Fibroblast of skin of scalp (primary cell): ENCODE measurements at regions not wholly inside any gene's neighbourhood (a gene's known extent, or its start where the extent isn't known, plus 50 kb on each side); places are given as distances from the start of the nearest gene placed in this dataset.
"Not testable (repeated sequence)": the region's sequence is repeated elsewhere in the genome, so short reads cannot be mapped to it uniquely, and the experiment has no call there.

ENCODE experiments used
- DNase-seq: peaks from one replicate; pipeline ENCODE4 v3.0.0-alpha.2; 2013

DNA sequence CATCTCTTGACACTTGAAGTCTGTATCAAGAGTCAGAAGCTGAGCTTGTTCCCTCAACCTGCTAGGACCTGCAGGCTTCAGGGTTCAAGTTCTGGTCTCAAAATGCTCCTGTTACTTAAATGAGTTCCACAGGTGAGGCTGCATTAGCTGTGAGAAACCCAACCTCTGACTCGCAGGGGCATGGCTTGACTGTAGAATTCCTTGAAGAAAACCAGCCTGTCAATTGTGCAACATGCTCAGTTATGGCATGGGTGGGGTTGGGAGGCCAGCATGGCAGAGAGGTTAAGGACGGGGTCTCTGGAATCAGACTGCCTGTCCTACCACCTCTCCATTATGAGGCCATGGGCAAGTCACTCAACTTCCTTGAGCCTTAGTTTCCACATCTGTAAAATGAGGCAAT, 235.8 kb downstream of the EN1 start:
- DNase-seq: no peak

DNA sequence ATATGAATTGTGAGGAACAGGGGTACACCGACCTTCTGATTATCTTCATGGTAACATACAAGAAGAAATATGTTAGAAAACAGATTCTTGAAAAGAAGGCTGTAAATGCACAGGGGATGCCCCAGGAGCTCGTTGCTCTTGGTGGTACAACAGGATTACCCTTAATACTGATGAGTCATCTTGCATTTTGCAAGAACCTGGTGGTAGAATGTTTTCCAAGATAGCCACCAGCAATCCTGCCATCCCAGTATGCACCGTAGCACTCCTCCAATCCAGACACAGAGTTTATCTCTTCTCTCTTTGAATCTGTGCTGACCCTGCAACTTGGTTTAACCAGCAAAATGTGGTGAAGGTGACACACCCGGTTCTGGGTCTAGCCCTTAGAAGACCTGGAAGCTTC, 238.3 kb downstream of the EN1 start:
- DNase-seq: no peak

DNA sequence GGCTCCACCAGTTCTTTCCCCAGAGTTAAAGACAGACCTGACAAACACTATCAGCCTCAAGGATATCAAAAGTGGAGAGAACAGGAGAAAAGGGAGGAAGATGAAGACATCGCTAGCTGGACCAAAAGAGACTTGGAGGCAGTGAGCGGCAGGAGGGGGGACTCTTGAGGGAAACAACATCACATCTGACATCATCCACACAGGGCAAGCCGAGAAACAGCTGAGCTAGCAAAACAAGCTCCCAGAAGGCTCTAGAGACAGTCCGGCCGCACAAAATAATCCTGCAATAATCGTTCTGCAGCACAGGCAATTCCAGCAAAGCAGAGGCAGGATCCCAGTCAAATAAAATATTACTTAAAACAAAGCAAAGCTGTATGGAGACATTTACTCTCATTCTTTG, 239.8 kb downstream of the EN1 start:
- no peak for DNase-seq

DNA sequence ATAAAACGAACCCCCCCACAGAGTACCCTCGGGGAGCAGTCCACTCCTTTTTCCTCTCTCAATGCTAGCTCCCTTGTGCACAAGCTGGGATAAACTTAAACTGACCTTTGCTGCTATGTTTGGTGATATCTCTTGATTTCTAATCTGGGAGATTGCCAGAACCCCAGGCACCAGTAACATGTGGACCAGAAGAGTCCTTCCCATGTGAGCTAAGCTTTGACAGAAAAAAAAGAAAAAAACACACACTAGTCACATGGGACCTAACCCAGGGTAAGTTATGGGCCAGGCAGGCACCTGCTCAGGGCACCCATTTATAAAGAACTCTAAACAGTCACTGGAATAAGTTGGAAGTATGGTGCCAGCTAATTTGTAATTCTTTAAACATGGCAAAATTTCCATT, 242.6 kb downstream of the EN1 start:
- DNase-seq: no peak

DNA sequence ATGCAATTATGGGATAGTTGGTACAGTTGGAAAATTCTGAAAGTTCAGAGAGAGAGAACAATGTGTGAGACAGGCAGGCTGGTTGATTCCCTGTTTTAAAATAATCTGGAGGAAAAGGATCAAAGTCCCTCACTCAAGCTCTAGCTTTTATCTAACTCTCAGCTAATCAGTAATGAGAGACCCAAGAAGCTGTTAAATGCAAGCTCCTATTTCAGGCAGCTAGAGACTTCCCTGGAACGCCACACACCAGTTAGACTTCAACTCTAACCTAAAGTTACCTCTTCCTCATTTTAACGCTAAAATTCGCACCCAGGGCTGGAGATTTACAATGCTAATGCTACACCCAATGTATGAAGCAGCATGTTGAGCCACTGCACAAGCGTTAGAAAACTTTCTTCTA, 243.1 kb downstream of the EN1 start:
- DNase-seq: no peak

DNA sequence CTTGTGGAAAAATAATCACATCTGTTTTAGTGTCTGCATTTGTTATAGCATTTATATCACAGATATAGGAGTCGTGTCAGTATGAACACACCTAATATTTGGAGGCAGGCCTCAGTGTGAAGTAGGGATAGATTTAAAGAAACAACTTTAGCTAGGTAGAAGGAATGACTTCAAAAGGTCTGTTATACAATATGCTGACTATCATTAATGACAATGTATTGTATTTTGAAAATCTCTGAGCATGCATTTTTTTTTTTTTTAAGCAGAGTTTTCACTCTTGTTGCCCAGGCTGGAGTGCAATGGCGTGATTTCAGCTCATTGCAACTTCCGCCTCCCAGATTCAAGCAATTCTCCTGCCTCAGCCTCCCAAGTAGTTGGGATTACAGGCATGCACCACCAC, 248.3 kb downstream of the EN1 start:
- DNase-seq: no peak

DNA sequence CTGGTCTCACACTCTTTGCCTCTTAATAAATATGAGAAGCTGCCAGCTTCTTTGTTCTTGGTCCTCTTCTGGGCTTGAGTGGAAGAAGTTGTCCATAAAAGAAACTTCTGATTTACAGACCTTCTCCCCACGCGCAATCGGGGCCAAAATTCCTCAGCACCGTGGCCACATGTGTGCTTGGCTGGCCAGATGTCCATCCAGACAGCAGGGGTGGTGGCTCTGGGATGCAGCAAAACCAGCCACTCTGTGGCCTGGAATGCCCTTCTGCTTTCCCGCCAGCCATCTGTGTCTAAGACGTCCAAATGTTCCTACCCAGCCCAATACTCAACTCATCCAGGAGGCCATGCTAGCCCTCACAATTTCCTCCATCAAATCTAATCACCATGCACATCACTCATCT, 250.8 kb downstream of the EN1 start:
- DNase-seq: no peak

DNA sequence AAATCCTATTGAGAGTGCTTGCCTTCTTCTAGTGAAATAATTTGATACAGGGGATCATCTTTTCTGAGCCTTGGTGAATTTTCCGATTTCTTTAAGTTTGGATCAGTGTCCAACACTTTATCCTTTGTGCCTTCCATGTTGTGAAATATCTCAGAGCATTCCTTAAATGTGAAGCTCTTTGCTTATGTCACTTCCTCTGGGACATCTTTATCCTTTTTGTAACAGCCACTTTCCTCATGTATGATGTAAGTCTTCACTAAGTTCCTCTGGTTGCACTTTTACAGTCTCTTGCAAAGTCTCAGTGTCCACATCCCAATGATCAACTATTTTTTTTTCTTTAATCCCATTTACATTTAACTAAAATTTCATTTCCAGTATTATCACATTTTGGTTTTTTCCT, 254.2 kb downstream of the EN1 start:
- DNase-seq: peak; percentile 44

DNA sequence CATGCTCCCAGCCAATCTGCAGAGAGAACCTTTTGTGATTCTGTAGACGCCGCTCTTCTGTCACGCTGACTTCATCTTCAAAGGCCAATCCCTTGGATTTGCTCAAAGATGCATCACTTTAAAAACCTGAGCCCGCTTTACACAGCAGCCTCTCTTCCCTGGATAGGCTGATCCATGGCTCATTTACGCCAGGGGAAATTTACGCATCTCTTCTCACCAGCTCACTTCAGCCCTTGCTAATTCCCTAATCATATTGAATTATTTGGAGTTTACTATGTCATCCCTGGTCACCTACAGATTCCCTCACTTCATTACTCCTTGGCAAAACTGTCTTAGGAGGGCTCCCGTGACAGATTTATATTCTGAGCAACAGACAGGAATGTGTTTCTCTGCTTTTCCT, 256.2 kb downstream of the EN1 start:
- no peak for DNase-seq

DNA sequence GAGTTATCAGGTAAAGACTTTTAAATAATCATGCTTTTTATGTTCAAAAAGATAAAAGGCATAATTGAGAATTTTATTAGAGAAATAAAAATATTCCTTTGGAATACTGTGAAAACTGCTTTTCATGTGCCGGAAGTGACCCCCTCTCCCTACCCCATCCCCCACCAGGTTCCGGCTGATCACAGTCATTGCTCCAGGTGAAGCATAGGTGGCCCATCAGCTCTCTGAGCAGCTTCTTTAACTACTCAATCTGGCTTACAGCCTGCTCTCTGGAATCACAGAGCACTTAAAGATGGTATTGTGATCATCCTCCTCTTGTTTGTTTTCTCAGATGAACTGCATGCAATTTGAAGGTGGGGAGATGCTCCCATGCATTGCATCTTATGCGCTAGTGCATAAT, 257.7 kb downstream of the EN1 start:
- no peak for DNase-seq

DNA sequence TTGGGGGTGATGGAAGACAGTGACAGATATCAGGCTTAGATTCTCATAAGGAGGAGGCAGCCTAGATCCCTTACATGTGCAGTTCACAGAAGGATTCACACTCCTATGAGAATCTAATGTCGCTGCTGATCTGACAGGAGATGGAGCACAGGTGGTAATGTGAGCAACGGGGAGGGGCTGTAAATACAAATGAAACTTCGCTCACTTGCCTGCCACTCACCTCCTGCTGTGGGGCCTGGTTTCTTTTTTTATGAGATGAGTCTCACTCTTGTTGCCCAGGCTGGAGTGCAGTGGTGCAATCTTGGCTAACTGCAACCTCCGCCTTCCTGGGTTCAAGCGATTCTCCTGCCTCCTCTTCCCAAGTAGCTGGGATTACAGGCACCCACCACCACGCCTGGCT, 258.6 kb downstream of the EN1 start:
- DNase-seq: no peak

DNA sequence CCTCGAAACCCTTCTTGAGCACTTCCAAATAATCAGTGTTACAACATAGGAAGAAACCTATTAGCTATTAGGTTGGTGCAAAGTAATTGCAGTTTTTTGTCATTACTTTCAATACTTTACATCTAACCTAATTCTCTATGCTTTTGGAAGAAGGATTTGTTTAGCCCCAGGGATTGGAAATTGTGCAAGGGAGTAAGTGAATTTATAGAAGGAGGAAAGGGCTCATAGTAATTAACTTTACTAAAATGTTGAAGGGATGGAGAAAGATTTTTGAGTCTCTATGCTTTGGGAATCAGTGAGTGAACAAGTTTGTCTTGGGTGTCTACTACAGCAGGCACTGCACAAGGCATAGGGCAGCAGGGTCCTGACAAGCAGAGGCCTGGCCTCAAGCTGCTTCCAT, 261.1 kb downstream of the EN1 start:
- no peak for DNase-seq

DNA sequence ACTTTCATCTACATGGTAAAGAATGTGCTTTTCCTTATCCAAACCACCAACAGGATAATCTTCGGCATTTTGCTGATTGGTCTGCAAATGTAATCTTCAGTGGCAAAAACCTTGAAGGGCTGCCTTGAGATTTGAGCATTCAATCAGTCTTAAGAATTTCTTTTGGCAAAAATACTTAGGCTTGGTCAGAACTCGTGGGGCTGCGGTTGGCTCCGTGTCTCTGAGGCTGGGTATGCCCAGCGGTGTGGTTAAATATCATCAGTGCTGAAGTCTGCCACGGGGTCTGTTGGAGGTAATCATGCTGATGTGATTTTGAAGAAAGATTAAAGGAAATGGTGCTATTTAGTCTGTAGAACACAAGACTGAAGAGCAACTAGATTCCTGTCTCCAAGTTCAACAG, 262.6 kb downstream of the EN1 start:
- DNase-seq: peak; percentile 24

DNA sequence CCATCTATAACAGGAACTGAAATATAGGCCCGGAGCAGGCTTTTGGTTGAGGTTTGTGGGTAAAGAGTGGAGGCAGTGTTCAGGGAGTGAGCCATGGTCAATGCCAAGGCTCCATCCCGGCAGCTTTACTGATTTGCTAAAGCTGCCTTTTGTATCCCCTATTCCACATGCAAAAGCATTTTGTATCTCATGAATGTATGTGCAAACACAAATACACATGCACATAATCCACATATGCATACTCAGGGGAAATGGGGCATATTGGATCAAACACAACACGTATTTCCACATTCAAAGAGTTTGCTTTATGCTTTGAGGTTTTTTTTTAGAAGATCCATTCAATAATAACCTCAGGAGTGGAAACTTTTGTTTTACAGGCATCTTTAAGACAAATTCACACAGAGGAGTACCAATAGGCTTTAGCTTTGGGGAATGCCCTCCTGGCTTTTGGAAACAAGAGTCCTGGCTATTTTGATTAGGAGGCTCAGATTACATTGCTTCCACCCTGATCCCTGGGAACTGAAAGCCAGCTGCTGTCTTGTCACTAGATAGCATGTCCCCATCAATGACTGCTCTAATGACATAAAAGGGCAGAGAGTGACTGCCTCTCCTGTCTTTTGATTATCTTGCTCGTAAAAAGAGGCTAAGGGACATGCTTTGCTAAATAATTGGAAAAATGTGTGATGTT, 263.2 kb downstream of the EN1 start:
- DNase-seq: no peak

DNA sequence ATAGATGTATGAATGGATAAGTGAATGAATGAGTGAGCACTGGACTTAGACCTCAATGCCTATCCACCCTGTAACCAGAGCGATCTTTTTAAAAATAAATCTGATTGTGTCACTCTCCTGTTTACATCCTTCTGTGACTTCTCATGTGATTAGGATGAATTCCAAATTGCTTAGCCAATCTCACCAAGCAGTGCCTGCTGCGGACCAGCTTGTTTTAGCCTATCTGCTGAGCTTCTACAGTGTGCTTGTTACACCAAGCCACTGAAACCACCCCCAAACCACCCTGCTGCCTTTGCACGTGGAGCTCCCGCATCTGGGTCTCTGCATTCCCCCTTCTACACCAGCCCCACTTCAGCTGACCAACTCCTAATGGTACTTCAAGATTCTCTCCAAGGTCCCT, 265.4 kb downstream of the EN1 start:
- no peak for DNase-seq

DNA sequence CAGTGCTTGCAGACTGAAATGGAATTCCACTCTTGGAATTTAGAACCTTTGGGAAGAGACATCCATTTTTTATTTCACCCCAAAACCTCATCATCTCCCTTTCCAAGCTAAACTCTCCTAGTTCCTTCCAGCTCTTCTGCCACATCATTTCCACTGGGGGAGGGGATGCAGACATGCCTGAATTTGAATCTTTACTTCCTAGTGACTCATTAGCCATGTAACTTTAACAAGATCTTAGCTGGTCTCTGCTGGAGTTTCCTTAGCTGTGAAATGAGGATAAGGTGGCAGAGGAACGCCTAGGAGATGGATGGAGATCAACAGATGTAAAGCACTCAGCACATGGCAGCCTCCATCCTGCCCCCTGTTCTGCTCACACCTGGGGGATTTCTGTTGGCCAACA, 266.8 kb downstream of the EN1 start:
- DNase-seq: peak; percentile 63

DNA sequence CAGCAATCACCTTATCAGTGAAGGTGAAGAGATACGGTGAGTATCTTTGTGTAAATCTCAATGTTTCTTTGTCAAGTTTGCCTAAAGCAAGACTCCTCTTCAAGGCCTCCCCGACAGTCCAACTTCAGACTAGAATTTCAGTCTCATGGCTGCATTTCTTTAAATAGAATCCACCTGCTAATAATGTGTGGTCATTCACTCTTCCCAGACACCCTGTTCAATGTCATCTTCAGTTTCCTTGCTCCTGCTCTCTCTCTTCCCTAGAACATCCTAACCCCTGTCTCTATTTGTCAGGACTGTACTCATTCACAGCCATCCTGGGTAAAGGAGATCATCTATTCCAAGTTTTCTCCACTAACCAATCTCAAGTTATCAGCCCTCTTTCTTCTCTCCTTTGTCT, 267.3 kb downstream of the EN1 start:
- no peak for DNase-seq

DNA sequence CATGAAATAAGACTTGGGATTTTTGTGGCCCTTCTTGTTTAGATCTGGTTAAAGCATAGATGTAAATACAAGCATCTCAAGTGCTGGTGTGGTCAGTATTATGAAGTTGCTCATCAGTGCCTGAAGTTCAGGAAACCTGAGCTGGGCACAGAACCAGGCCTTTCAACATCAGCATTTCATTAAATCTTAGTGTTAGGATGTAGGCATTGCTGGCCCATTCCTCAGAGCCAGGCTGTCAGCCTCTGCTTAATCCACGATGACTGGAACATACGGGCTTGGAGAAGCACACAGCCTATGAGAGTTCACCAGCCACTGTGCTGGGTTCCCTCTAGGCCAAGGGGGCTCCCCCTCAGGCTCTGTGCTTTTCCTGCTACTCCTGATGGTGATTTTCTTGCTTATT, 270.2 kb downstream of the EN1 start:
- no peak for DNase-seq

DNA sequence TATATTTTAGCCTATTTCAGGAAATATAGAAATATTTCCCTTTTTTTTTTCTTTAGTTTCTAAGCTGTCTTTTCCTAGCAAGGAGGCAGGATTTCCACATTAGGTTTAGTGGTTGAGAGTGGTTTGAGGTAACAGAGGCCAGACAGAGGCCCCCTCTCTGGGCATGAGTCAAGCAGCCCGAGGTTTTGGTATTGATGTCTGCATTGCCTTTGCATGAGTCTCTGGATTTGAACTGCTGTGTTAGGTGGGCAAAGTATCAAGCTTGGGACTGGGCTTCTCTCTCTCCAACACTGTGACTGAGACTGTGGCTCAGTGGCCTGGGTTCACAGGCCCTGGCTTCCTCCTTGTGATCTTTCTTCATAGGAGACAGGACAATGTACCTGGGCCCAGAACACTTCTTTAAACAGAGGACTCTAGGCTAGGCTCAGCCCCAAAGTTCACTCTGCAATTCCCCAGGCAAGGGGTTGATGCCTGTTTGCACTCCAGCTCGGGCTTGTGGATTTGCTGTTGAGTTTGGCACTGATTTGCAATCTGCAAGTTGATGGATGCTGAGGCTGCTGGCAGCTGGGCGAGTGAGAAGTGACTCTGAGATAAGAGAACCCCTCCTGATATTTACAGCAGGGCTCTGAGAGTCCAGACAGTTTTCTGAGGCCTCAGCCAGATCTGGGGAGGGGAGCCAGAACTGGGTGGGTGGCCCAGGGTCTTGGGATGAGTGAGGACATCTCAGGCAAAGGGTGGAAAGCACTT, 271.2 kb downstream of the EN1 start:
- DNase-seq: peak; percentile 73

DNA sequence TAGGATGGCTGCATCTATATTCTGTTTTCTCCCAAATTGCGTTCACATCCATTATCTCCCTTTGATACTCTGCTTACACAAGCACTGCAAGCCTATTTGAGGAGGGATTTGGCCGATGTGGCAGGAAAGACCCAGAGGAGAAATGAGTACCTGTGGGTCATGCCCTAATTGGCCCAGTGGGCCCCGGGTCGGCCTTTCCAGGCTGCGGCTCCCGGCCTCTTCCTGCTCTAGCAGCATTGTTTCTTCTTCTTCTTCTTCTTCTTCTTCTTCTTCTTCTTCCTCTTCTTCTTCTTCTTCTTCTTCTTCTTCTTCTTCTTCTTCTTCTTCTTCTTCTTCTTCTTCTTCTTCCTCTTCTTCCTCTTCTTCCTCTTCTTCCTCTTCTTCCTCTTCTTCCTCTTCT, 275.1 kb downstream of the EN1 start:
- not testable (repeated sequence) for DNase-seq

DNA sequence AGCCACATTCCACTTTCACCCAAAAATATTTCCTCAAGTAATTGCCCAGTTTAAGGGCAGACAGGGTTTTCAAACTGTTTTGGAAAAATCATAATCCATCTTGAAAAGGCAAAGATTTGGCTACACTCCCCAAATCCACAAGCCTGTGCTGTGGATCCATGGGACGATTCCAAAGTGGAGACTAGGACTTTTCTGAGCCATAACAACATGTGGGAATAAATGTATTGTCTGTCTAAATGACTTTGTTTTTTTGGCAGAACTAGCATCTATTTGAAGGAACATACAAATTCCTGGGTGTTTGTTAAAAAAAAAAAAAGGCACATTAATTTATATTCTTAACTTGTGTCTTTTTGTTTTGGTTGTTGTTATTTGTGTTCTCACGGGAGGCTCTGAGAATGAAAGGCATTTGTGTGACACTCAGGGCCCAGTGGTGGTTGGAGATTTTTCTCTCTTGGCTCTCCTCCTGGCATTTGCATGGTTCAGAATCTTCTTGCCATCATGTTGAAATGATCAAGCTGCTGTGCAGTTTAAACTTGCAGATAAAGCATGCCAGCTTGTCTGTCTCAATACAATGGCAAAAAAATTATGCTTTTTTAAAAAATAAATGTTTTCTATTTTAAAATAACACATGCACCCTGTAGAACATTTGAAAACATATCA, 277.4 kb downstream of the EN1 start:
- peak; percentile 25 for DNase-seq

DNA sequence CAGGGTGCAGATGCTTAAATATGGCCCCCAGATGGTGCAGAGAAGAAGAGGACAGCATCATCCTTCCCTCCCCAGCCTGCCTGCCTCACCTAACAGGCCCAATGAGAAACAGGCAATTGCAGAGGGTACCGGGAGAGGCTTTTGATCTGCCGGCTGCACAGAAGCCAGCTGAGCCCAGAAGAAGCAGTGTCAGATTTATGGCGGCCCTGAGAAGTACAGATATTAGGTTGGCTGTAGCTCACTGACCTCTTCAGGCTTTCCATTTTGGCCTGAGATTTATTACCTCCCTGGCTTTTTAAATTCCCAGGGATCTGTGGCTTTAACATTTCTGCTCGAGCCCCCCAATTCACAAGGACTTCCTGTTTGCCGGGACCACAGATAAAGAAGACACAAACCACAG, 278.7 kb downstream of the EN1 start:
- no peak for DNase-seq

DNA sequence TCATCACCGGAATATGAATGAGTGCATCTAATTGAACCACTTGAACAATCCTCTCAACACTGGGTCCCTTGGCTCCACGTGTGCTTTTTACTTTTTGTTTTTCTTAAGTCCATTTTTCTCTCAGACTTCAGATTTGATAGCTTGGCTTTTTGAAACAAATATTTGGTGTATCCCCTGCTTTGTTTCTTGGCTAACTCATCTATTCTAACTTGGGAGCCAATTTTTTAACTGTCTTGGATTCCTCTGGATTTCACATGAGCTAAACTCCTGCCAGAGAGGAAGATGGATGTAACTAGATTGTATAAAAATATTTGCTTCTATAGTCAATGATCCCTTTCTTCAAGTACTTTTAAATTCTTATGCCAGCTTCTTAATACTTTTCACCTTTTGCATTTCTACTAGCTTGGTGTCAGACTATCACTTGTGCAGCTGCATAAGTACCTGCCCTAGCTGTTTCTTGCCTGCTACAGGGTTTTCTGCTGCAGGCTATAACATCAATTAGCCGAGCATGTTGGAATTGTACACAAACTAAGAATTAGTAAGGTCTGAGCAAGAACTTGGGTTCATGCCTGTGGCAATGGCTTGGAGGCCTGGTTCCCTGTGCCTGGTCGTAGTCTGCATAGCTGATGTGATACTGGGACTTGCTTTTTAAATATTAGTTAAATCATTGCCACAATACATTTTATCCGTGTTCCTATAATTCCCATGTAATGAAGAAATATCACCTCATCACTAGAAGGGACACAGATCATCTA, 281.5 kb downstream of the EN1 start:
- DNase-seq: no peak
